Stimulated activated naive CD4-positive, alpha-beta T cell treated with Interleukin-2 at 50 U/mL for 16 hours (primary cell): ENCODE measurements at regions not wholly inside any gene's neighbourhood (a gene's known extent, or its start where the extent isn't known, plus 50 kb on each side); places are given as distances from the start of the nearest gene placed in this dataset.
"Not testable (repeated sequence)": the region's sequence is repeated elsewhere in the genome, so short reads cannot be mapped to it uniquely, and the experiment has no call there.

Experiments
- DNase-seq: peaks from one replicate; lab custom pipeline; 2025; lab: John Stamatoyannopoulos, UW

GRCh38 chr18:60062831-60063230, 163.0 kb downstream of the PMAIP1 start:
- DNase-seq, result not testable (repeated sequence)

- DNase-seq, result no peak
Observed at GRCh38 chr18:60062396-60062795, 162.6 kb downstream of the PMAIP1 start.

GRCh38 chr18:60060578-60060977, 160.8 kb downstream of the PMAIP1 start:
- DNase-seq, result no peak

- no peak for DNase-seq
Observed at GRCh38 chr18:60060026-60060425, 160.2 kb downstream of the PMAIP1 start.

GRCh38 chr18:60059216-60059615, 159.4 kb downstream of the PMAIP1 start:
- DNase-seq, result no peak

- no peak for DNase-seq
Observed at GRCh38 chr18:60053747-60054304, 154.0 kb downstream of the PMAIP1 start.

GRCh38 chr18:60050821-60051220, 151.0 kb downstream of the PMAIP1 start:
- no peak for DNase-seq

- DNase-seq, result no peak
Observed at GRCh38 chr18:60049172-60049571, 149.4 kb downstream of the PMAIP1 start.

- DNase-seq, result no peak
Observed at GRCh38 chr18:60047556-60047955, 147.8 kb downstream of the PMAIP1 start.

DNA sequence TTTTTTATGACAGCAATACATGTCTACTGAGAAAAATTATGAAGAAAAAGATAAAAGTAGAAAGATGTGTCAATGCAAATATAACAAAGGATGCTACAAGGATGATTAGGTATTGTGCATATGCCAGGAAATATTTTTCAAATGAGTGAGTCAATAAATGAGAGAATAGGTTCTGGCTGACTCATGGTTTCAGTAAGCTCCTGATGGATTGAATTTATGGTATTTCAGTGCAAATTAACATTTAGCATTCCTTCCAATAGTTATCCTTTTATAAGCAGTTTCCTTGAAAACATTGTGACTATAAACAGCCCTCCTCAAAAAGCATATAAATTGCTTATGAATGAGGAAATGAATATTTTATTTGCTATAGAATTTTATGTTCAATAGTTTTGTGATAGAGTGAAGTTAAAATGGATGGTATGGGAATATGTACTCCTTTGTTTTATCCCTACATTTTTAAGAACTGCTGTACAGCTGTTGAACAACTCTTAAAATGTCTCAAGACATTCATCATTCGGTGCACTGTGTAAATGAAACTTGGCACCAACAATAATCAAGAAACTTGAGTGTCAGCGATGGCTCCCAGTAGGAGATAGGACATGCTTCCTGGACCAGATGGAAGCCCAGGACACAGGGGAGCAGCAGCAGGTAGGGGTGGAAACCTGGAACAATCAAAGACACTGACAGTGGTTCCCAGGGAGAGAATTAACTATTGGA, 144.7 kb downstream of the PMAIP1 start:
- DNase-seq, result no peak

DNA sequence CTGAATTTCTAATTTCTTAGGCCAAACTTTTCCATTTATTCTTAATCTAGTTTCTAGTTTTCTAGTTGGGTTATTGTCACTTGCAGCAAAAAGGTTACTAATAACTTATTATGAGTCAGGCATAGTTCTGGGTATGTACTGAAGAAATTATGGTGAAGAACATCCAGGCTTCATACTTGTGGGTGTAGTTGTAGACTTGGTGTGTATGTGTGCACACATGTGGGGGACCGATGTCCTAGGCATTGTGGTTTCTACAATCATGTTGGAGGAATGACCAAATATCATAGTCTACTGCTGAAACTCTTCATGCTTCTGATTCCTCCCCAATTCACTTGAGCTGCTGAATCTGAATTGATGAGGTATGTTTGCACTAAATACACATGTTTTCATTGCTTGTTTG, 141.2 kb downstream of the PMAIP1 start:
- no peak for DNase-seq

DNA sequence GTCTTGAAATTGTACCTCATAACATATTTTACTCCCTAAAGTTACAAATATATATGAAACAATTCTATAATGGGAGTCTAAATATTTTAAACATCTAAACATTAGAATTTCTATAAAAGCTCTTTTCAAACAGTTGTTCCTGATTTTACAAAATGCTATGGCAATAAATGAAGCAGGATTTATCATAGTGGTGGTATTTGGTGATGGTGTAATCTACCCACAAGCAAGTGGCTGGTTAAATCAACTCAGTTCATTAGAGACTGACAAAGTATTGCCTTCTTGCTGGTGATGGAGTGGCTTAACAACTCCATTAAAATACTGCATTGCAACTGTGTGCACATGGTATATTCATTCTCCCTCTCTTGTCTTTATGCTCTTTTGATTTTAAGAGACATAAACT, 138.9 kb downstream of the PMAIP1 start:
- DNase-seq, result no peak

DNA sequence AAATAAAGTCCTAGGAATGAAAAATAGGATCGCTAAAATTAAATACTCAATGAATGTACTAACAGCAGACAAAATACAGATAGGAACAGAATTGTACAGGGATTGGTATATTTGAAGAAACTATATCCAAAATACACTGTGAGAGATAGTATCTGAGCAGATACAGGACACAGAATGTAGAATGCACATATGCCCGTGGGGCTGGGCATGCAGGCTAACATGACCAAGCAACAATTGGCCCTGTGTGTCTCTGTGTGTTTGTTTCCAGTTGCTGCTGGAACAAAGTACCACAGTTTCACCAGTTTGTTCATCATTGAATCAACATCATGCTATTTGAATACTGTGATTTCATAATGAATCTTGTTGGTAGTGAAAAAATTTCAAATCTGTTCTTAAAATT, 127.6 kb downstream of the PMAIP1 start:
- DNase-seq, result no peak

GRCh38 chr18:60024857-60025256, 125.1 kb downstream of the PMAIP1 start:
- DNase-seq, result no peak

DNA sequence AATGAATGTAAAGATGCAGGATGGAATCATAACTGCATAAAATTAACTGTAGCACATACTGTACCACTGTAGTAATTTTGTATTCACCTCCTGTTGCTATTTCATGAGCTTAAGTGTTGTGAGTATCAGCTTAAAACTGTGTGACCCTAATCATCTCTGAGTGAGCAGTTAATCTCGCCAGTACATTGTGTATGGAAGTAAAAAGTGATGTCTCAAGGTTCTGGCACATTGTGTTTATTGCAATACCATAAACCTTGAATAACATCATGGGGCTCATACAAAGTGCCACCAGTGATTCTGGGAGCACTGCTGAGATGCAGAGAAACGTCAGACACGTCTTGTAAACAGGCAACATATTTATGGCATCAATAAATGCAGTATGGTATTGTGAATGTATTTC, 124.5 kb downstream of the PMAIP1 start:
- DNase-seq, result no peak

- DNase-seq, result no peak
Observed at GRCh38 chr18:60022671-60023276, 123.0 kb downstream of the PMAIP1 start.

DNA sequence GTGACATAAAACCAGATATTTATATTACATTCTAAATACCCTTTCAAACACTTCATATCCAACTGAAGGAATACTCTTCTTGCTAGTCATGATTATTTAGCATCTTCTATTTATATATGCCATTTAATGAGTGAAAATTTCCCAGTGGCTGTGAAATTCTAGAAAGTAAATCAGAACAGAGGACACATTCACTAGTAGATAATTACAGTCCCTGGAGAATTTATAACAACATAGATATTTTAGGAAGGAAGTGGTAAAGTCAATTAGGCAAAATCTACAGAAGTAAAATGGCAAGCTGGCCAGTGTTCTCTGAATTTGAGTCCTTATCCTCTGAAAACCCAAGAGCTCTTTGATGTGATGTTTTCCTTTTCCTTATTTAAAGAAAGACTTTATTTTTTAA, 121.8 kb downstream of the PMAIP1 start:
- DNase-seq, result no peak

- no peak for DNase-seq
Observed at GRCh38 chr18:60020107-60020925, 120.5 kb downstream of the PMAIP1 start.

- no peak for DNase-seq
Observed at GRCh38 chr18:60019463-60019840, 119.7 kb downstream of the PMAIP1 start.

DNA sequence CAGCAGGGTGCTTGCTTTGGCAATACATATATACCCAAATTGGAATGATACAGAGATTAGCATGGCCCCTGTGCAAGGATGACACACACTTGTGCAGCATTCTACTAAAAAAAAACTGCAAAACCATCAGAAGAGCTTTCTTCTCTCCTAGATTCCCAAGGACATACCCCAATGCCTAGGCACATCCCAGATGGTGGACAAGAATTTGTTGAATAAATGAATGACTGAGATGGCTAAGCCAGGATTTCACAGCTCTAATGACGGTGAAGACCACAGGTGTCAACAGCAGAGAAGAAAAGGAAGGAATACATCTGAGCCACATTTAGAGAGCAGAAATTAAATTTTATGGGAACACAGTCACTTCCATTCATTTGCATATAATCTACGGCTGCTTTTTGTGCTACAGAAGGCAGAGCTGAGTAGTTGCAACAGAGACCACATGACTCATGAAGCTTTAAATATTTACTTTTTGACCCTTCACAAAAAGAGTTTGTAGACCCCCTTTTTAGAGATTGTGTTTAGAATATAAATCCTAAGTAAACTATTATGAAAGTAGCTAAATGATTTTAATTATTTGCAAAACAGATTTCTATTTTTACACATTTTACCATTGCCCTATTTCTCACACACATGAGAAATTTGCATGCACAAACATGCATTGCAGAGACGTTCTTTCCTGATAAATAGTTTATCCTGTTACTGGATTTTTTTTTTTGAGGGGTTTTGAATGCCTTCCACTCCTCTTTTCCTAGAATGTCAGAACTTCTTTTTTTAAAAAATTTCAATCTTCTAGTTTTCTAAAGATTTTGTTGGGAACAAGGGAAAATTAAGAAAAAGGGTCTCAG, 119.0 kb downstream of the PMAIP1 start:
- no peak for DNase-seq

GRCh38 chr18:60018134-60018533, 118.3 kb downstream of the PMAIP1 start:
- DNase-seq, result not testable (repeated sequence)

- no peak for DNase-seq
Observed at GRCh38 chr18:60017371-60017770, 117.6 kb downstream of the PMAIP1 start.
